ENCODE measurements at regions not wholly inside any gene's neighbourhood (a gene's known extent, or its start where the extent isn't known, plus 50 kb on each side); places are given as distances from the start of the nearest gene placed in this dataset.

- ATAC-seq (no peak), DNase-seq (no peak)
- ChIA-PET POLR2A (ENCODE audit: unreplicated experiment) (no interaction called here), CTCF (no interaction called here)
- no peak overlapping the region for H3K27ac ChIP-seq (ENCODE audit: low read length)
- no peaks in the 10 kb centered on the region for H3K36me3 ChIP-seq (ENCODE audit: low read depth, low read length)
- no TSS peak for BruUV-seq (replicated peaks)
- no peak overlapping the region for H3K4me2 ChIP-seq (ENCODE audit: low read length)
- no peaks in the 10 kb centered on the region for H3F3A ChIP-seq (ENCODE audit: low read length, unreplicated experiment)
- H3K79me2 ChIP-seq (ENCODE audit: low read length), result no peaks in the 10 kb centered on the region
- TF ChIP-seq EZH2phosphoT487 (IDR thresholded peaks at IDR 0.05; ENCODE audit: borderline replicate concordance, low read length) (no peak), CTCF (conservative IDR thresholded peaks at IDR 0.05; ENCODE audit: low read depth, low read length) (no peak), EZH2 (IDR thresholded peaks at IDR 0.05; ENCODE audit: low read length, unreplicated experiment) (no peak)
- intact Hi-C loops (cut with micrococcal nuclease), result no loop called here
- H3K9ac ChIP-seq (ENCODE audit: low read length), result no peak overlapping the region
- no peak overlapping the region for H3K4me3 ChIP-seq (ENCODE audit: low read length)
- no peak overlapping the region for H2AFZ ChIP-seq (ENCODE audit: low read length)
- no peaks in the 10 kb centered on the region for H3K4me1 ChIP-seq (ENCODE audit: insufficient read depth, low read length)
- no peaks in the 10 kb centered on the region for H3K27me3 ChIP-seq (ENCODE audit: low read length)
- no peaks in the 10 kb centered on the region for H4K20me1 ChIP-seq (ENCODE audit: low read length)
- H3K9me2 ChIP-seq (replicated peaks; ENCODE audit: low read length), result no peaks in the 10 kb centered on the region
- no peaks in the 10 kb centered on the region for H3K9me3 ChIP-seq (ENCODE audit: low read length)
These were observed 648.4 kb downstream of the ZBBX start for GRCh38 chr3:166731701-166732100.

GRCh38 chr3:166721466-166721865 lies 658.6 kb downstream of the ZBBX start:
- no TSS peak for BruUV-seq (replicated peaks)
- H3K4me2 ChIP-seq (ENCODE audit: low read length), result no peak overlapping the region

GRCh38 chr3:166714206-166714605 lies 665.9 kb downstream of the ZBBX start:
- Histone ChIP-seq H3K27ac (ENCODE audit: low read length) (no peak overlapping the region), H3K4me2 (ENCODE audit: low read length) (no peak overlapping the region), H3K79me2 (ENCODE audit: low read length) (no peaks in the 10 kb centered on the region), H3K4me1 (ENCODE audit: insufficient read depth, low read length) (no peaks in the 10 kb centered on the region), H4K20me1 (ENCODE audit: low read length) (no peaks in the 10 kb centered on the region), H3K4me3 (ENCODE audit: low read length) (no peak overlapping the region), H2AFZ (ENCODE audit: low read length) (no peak overlapping the region), H3K36me3 (ENCODE audit: low read depth, low read length) (no peaks in the 10 kb centered on the region), H3K9me3 (ENCODE audit: low read length) (no peaks in the 10 kb centered on the region), H3K9me2 (replicated peaks; ENCODE audit: low read length) (no peaks in the 10 kb centered on the region), H3K27me3 (ENCODE audit: low read length) (no peaks in the 10 kb centered on the region), H3F3A (ENCODE audit: low read length, unreplicated experiment) (no peaks in the 10 kb centered on the region), H3K9ac (ENCODE audit: low read length) (no peak overlapping the region)
- BruUV-seq (replicated peaks), result no TSS peak
- POLR2A ChIA-PET (ENCODE audit: unreplicated experiment), result no interaction called here
- intact Hi-C loops (cut with micrococcal nuclease), result no loop called here
- DNase-seq (no peak), ATAC-seq (no peak)
- CTCF ChIA-PET, result no interaction called here
- TF ChIP-seq EZH2phosphoT487 (IDR thresholded peaks at IDR 0.05; ENCODE audit: borderline replicate concordance, low read length) (no peak), EZH2 (IDR thresholded peaks at IDR 0.05; ENCODE audit: low read length, unreplicated experiment) (no peak), CTCF (conservative IDR thresholded peaks at IDR 0.05; ENCODE audit: low read depth, low read length) (no peak)

More at GRCh38 chr3:166721466-166721865, 658.6 kb downstream of the ZBBX start:
- H3K27me3 ChIP-seq (ENCODE audit: low read length), result no peaks in the 10 kb centered on the region
- no peaks in the 10 kb centered on the region for H3K9me3 ChIP-seq (ENCODE audit: low read length)
- H3K4me1 ChIP-seq (ENCODE audit: insufficient read depth, low read length), result no peaks in the 10 kb centered on the region
- no peaks in the 10 kb centered on the region for H4K20me1 ChIP-seq (ENCODE audit: low read length)
- H3K27ac ChIP-seq (ENCODE audit: low read length), result no peak overlapping the region
- ChIA-PET POLR2A (ENCODE audit: unreplicated experiment) (no interaction called here), CTCF (no interaction called here)
- no peaks in the 10 kb centered on the region for H3K36me3 ChIP-seq (ENCODE audit: low read depth, low read length)
- no peak overlapping the region for H2AFZ ChIP-seq (ENCODE audit: low read length)
- ATAC-seq, result no peak
- intact Hi-C loops (cut with micrococcal nuclease), result no loop called here
- no peak for DNase-seq
- H3K9ac ChIP-seq (ENCODE audit: low read length), result no peak overlapping the region
- no peaks in the 10 kb centered on the region for H3K79me2 ChIP-seq (ENCODE audit: low read length)
- no peak overlapping the region for H3K4me3 ChIP-seq (ENCODE audit: low read length)
- no peaks in the 10 kb centered on the region for H3K9me2 ChIP-seq (replicated peaks; ENCODE audit: low read length)
- no peak for TF ChIP-seq CTCF (conservative IDR thresholded peaks at IDR 0.05; ENCODE audit: low read depth, low read length)
- TF ChIP-seq EZH2 (IDR thresholded peaks at IDR 0.05; ENCODE audit: low read length, unreplicated experiment), result no peak
- TF ChIP-seq EZH2phosphoT487 (IDR thresholded peaks at IDR 0.05; ENCODE audit: borderline replicate concordance, low read length), result no peak
- no peaks in the 10 kb centered on the region for H3F3A ChIP-seq (ENCODE audit: low read length, unreplicated experiment)
